Esophagus muscularis mucosa (tissue), 4 donors: ENCODE measurements at regions not wholly inside any gene's neighbourhood (a gene's known extent, or its start where the extent isn't known, plus 50 kb on each side); places are given as distances from the start of the nearest gene placed in this dataset.

Experiments used
- DNase-seq: peaks from one replicate; pipeline ENCODE4 v3.0.0-alpha.2; 2017; ENCODE audit errors: extremely low spot score
- H3K27ac ChIP-seq, 4 donors: fragments of 200-600 bp; sonication (generic); replicated peaks in 1 of 4; 1 replicate in 3 of 4; 2 replicates in 1 of 4; pipeline ENCODE4 v1.5.1; 2016 to 2019; ENCODE audit warnings: mild to moderate bottlenecking in 1 of 4
- H3K27me3 ChIP-seq, 4 donors: fragments of 200-600 bp; sonication (generic); one replicate each; pipeline versions ENCODE4 v1.5.1 to v1.6.0; 2016 to 2019
- H3K36me3 ChIP-seq, 4 donors: fragments of 200-600 bp; sonication (generic); one replicate each; pipeline ENCODE4 v1.5.1; 2016 to 2019
- H3K4me1 ChIP-seq, 4 donors: fragments of 200-600 bp; sonication (generic); one replicate each; pipeline ENCODE4 v1.5.1; 2016 to 2019
- H3K4me3 ChIP-seq, 4 donors: fragments of 200-600 bp; sonication (generic); 1 replicate in 2 of 4; 2 replicates in 2 of 4; pipeline ENCODE4 v1.5.1; 2016 to 2019; ENCODE audit warnings: mild to moderate bottlenecking in 4 of 4, moderate library complexity in 1 of 4
- H3K9me3 ChIP-seq, 4 donors: fragments of 200-600 bp; sonication (generic); 1 replicate in 3 of 4; 2 replicates in 1 of 4; pipeline ENCODE4 v1.5.1; 2016 to 2019
- CTCF ChIP-seq, 3 experiments: fragments of 200-600 bp in 2 of 3; fragments of 450-650 bp in 1 of 3; sonication (generic) in 2 of 3; IDR thresholded peaks; one replicate each; pipeline ENCODE4 v1.5.1; 2017 to 2019; ENCODE audit warnings: antibody characterized with exemption in 3 of 3, mild to moderate bottlenecking in 2 of 3, moderate library complexity in 1 of 3
- EP300 ChIP-seq: sonication (generic); formaldehyde crosslinking; IDR thresholded peaks from one replicate; pipeline ENCODE4 v1.6.1; 2017; ENCODE audit warnings: antibody characterized with exemption
- POLR2A ChIP-seq: fragments of 450-650 bp; IDR thresholded peaks from one replicate; pipeline ENCODE4 v1.6.1; 2017; ENCODE audit warnings: antibody characterized with exemption, moderate library complexity, mild to moderate bottlenecking, low read depth
- POLR2AphosphoS5 ChIP-seq, 2 donors: sonication (generic); formaldehyde crosslinking; IDR thresholded peaks; one replicate each; pipeline ENCODE4 v1.6.1; 2017; ENCODE audit warnings: antibody characterized with exemption in 2 of 2
- WGBS: methylation state at CpG from one replicate; pipeline ENCODE4 v1.1.5; 2018; 5-methylcytosine and 5-hydroxymethylcytosine counted together
- intact Hi-C: fragments of 100-400 bp; cut with DNase I; formaldehyde crosslinking; loops from one replicate; pipeline ENCODE4 v1.15.1; 2023

- no peaks in the 10 kb centered on the region for H3K27me3 ChIP-seq
- H3K4me3 ChIP-seq = no peak overlapping the region
- TF ChIP-seq POLR2AphosphoS5 (IDR thresholded peaks at IDR 0.05) (no peak), EP300 (no peak), POLR2A (no peak), CTCF (IDR thresholded peaks at IDR 0.05) (no peak)
- H3K4me1 ChIP-seq = peaks cover 4 to 42% (median 38%) of the 10 kb centered on the region in 4 donors
- DNase-seq = no peak
- no peaks in the 10 kb centered on the region for H3K36me3 ChIP-seq
- H3K27ac ChIP-seq = peak overlapping the region in 2 of 4 donors; percentile 15 to 85
- no peaks in the 10 kb centered on the region for H3K9me3 ChIP-seq
- intact Hi-C loops = no loop called here
- WGBS = 60% methylated on average over 1 of the region's 1 CpG
Observed at GRCh38 chr1:192901500-192901899, 92.7 kb downstream of the RGS2 start.

GRCh38 chr1:192903142-192903541 lies 94.3 kb downstream of the RGS2 start:
- peak overlapping the region; percentile 84 to 86 (median 86) for H3K27ac ChIP-seq
- WGBS = 37% methylated on average over 5 of the region's 5 CpGs

GRCh38 chr1:192904438-192904895 lies 95.6 kb downstream of the RGS2 start:
- H3K4me3 ChIP-seq = peak overlapping the region; percentile 16 to 47 (median 36)
- intact Hi-C loops = no loop called here

More at GRCh38 chr1:192903142-192903541, 94.3 kb downstream of the RGS2 start:
- H3K4me1 ChIP-seq = peaks cover 4 to 59% (median 48%) of the 10 kb centered on the region in 4 donors
- no peaks in the 10 kb centered on the region for H3K9me3 ChIP-seq
- H3K4me3 ChIP-seq = no peak overlapping the region
- no peaks in the 10 kb centered on the region for H3K27me3 ChIP-seq
- no peaks in the 10 kb centered on the region for H3K36me3 ChIP-seq
- intact Hi-C loops = no loop called here
- no peak for DNase-seq
- TF ChIP-seq EP300 (no peak), CTCF (IDR thresholded peaks at IDR 0.05) (peak in 1 of 3 experiments; percentile 11), POLR2AphosphoS5 (IDR thresholded peaks at IDR 0.05) (peak in 1 of 2 donors; percentile 42)

GRCh38 chr1:192905049-192905448 lies 96.2 kb downstream of the RGS2 start:
- intact Hi-C loops = loop anchor here (5.0 kb wide), 1 partner anchor 98 kb away; the partner anchor contains the start of gene RGS2

More at GRCh38 chr1:192904438-192904895, 95.6 kb downstream of the RGS2 start:
- TF ChIP-seq POLR2AphosphoS5 (IDR thresholded peaks at IDR 0.05) = peak; percentile 62 to 84
- peak; percentile 84 for TF ChIP-seq EP300
- no peak for TF ChIP-seq POLR2A
- H3K9me3 ChIP-seq = no peaks in the 10 kb centered on the region
- peak overlapping the region; percentile 84 to 86 (median 86) for H3K27ac ChIP-seq
- no peaks in the 10 kb centered on the region for H3K36me3 ChIP-seq
- peaks cover 4 to 72% (median 61%) of the 10 kb centered on the region in 4 donors for H3K4me1 ChIP-seq
- WGBS = 8% methylated on average over 7 of the region's 7 CpGs
- no peak for DNase-seq
- H3K27me3 ChIP-seq = no peaks in the 10 kb centered on the region

GRCh38 chr1:192906334-192906733 lies 97.5 kb downstream of the RGS2 start:
- intact Hi-C loops = loop anchor here (5.0 kb wide), 1 partner anchor 99 kb away; the partner anchor contains the start of gene RGS2
- peak overlapping the region; percentile 84 to 86 (median 86) for H3K27ac ChIP-seq
- H3K9me3 ChIP-seq = no peaks in the 10 kb centered on the region
- TF ChIP-seq CTCF (IDR thresholded peaks at IDR 0.05) = no peak
- TF ChIP-seq POLR2A = no peak
- TF ChIP-seq POLR2AphosphoS5 (IDR thresholded peaks at IDR 0.05) = no peak
- no peak for TF ChIP-seq EP300
- no peaks in the 10 kb centered on the region for H3K27me3 ChIP-seq
- WGBS = 98% methylated on average over 3 of the region's 3 CpGs
- peaks cover 4 to 74% (median 62%) of the 10 kb centered on the region in 4 donors for H3K4me1 ChIP-seq
- no peak overlapping the region for H3K4me3 ChIP-seq
- H3K36me3 ChIP-seq = no peaks in the 10 kb centered on the region
- DNase-seq = no peak

More at GRCh38 chr1:192905049-192905448, 96.2 kb downstream of the RGS2 start:
- Histone ChIP-seq H3K27me3 (no peaks in the 10 kb centered on the region), H3K4me1 (peaks cover 4 to 74% (median 62%) of the 10 kb centered on the region in 4 donors), H3K36me3 (no peaks in the 10 kb centered on the region), H3K9me3 (no peaks in the 10 kb centered on the region), H3K27ac (peak overlapping the region; percentile 84 to 86 (median 86)), H3K4me3 (peak overlapping the region in 3 of 4 donors; percentile 16 to 47 (median 42))
- TF ChIP-seq EP300 = no peak
- TF ChIP-seq POLR2A = no peak
- TF ChIP-seq POLR2AphosphoS5 (IDR thresholded peaks at IDR 0.05) = no peak
- TF ChIP-seq CTCF (IDR thresholded peaks at IDR 0.05) = no peak
- DNase-seq = no peak
